ENCODE measurements at regions not wholly inside any gene's neighbourhood (a gene's known extent, or its start where the extent isn't known, plus 50 kb on each side); places are given as distances from the start of the nearest gene placed in this dataset.

DNA sequence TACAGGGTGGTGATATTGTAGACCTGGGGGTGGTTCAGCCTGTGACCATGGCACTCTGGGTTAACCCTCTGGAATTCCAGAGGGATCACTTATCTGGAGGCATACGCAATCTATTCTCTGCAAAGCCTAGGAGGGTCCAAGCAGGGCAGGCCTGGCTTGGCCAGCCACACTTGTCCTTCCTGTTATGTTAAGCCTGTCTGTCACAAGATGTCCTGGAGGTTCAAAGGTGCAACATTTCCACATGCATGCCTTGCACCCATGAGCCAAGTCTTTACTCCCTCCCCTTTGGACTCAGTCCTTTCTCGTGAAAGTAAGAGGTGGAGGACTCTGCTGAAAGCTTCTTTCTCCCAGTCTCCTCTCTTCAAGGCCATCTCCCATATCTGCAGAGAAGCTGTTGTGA lies 345.1 kb downstream of the HHIPL2 start:
- H3K27me3 Mint-ChIP-seq (ENCODE audit: low read depth), result no peaks in the 10 kb centered on the region
- Histone ChIP-seq H3K23me2 (ENCODE audit: insufficient read length, low read depth, low read length, poor library complexity, severe bottlenecking) (no peaks in the 10 kb centered on the region), H3K14ac (ENCODE audit: insufficient read depth, low read length) (no peak overlapping the region), H3T11ph (ENCODE audit: low read length) (no peak overlapping the region), H2BK120ac (ENCODE audit: low read depth, low read length, poor library complexity, severe bottlenecking) (no peak overlapping the region), H3K27me3 (ENCODE audit: insufficient read depth, low read length) (no peaks in the 10 kb centered on the region), H3K79me2 (ENCODE audit: insufficient read depth, low read length) (no peaks in the 10 kb centered on the region), H4K5ac (ENCODE audit: insufficient read length, low read depth, low read length) (no peak overlapping the region), H3K4me2 (ENCODE audit: insufficient read depth, insufficient read length, low read length) (no peak overlapping the region), H3K27ac (ENCODE audit: insufficient read length, low read depth, low read length) (no peak overlapping the region), H3K4ac (ENCODE audit: low read depth, low read length) (no peak overlapping the region), H4K8ac (replicated peaks; ENCODE audit: insufficient read length, low read depth, low read length) (no peak overlapping the region), H2BK12ac (ENCODE audit: insufficient read length, low read depth, low read length) (no peak overlapping the region), H3K56ac (ENCODE audit: insufficient read length, low read depth, low read length) (no peak overlapping the region), H3K18ac (ENCODE audit: insufficient read length, low read depth, low read length) (no peak overlapping the region), H2BK15ac (ENCODE audit: low read depth, low read length) (no peak overlapping the region), H3K9ac (ENCODE audit: extremely low read depth, insufficient read length, low read length) (no peak overlapping the region), H3K4me1 (ENCODE audit: insufficient read depth, low read length) (no peaks in the 10 kb centered on the region), H4K20me1 (ENCODE audit: control insufficient read depth, insufficient read depth, insufficient read length) (no peaks in the 10 kb centered on the region), H3K79me1 (ENCODE audit: insufficient read depth, low read depth, low read length, poor library complexity, severe bottlenecking) (no peaks in the 10 kb centered on the region), H4K91ac (ENCODE audit: insufficient read length, low read depth, low read length) (no peak overlapping the region), H3K23ac (ENCODE audit: insufficient read length, low read depth, low read length) (no peak overlapping the region), H2BK20ac (ENCODE audit: low read depth, low read length, poor library complexity, severe bottlenecking) (no peak overlapping the region), H3K9me3 (ENCODE audit: control insufficient read depth, low read depth, low read length) (no peaks in the 10 kb centered on the region), H2BK5ac (ENCODE audit: insufficient read length, low read length) (no peak overlapping the region), H2AFZ (ENCODE audit: low read length) (no peak overlapping the region), H2AK5ac (ENCODE audit: insufficient read length, low read length) (no peak overlapping the region)
- no peak overlapping the region for H3K27ac Mint-ChIP-seq
- TF ChIP-seq, protein P1, sequence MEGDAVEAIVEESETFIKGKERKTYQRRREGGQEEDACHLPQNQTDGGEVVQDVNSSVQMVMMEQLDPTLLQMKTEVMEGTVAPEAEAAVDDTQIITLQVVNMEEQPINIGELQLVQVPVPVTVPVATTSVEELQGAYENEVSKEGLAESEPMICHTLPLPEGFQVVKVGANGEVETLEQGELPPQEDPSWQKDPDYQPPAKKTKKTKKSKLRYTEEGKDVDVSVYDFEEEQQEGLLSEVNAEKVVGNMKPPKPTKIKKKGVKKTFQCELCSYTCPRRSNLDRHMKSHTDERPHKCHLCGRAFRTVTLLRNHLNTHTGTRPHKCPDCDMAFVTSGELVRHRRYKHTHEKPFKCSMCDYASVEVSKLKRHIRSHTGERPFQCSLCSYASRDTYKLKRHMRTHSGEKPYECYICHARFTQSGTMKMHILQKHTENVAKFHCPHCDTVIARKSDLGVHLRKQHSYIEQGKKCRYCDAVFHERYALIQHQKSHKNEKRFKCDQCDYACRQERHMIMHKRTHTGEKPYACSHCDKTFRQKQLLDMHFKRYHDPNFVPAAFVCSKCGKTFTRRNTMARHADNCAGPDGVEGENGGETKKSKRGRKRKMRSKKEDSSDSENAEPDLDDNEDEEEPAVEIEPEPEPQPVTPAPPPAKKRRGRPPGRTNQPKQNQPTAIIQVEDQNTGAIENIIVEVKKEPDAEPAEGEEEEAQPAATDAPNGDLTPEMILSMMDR (conservative IDR thresholded peaks at IDR 0.05), result no peak
- H3K4me3 Mint-ChIP-seq, result no peak overlapping the region
- WGBS (ENCODE audit: extremely low coverage, insufficient read length, low lambda C conversion rate), result no CpG with 5 or more reads among the region's 2 CpGs
- H3K9me3 Mint-ChIP-seq, result no peaks in the 10 kb centered on the region
- no peaks in the 10 kb centered on the region for H3K4me1 Mint-ChIP-seq
- no peak for DNase-seq
- no peaks in the 10 kb centered on the region for H3K36me3 Mint-ChIP-seq (ENCODE audit: insufficient read depth in 1 of 3, low read depth in 3 of 3)
